Progenitor cell of endocrine pancreas (in vitro differentiated cells): ENCODE measurements at regions not wholly inside any gene's neighbourhood (a gene's known extent, or its start where the extent isn't known, plus 50 kb on each side); places are given as distances from the start of the nearest gene placed in this dataset. TPM values are rescaled to one million over a fixed set of nuclear protein-coding genes. Genes with fewer than 3 reads are reported as not detected.
"Not testable (repeated sequence)": the region's sequence is repeated elsewhere in the genome, so short reads cannot be mapped to it uniquely, and the experiment has no call there.

Experiments
- DNase-seq: peaks from one replicate; pipeline ENCODE4 v3.0.0; 2021; ENCODE audit warnings: low spot score; ENCODE audit not compliant: unreplicated experiment
- H3K27ac Mint-ChIP-seq: 2 replicates; pipeline ENCODE4 v1.8.0; 2021; ENCODE audit warnings: mild to moderate bottlenecking, moderate library complexity, mixed read lengths
- H3K27me3 Mint-ChIP-seq: 2 replicates; pipeline ENCODE4 v1.8.0; 2021; ENCODE audit warnings: mixed read lengths
- H3K36me3 Mint-ChIP-seq: 2 replicates; pipeline ENCODE4 v1.8.0; 2022; ENCODE audit warnings: mixed read lengths; ENCODE audit not compliant: insufficient read depth
- H3K4me1 Mint-ChIP-seq: 2 replicates; pipeline ENCODE4 v1.8.0; 2021; ENCODE audit warnings: low read depth, mixed read lengths
- H3K4me3 Mint-ChIP-seq: 2 replicates; pipeline ENCODE4 v1.8.0; 2021; ENCODE audit warnings: low read depth, mild to moderate bottlenecking, moderate library complexity, mixed read lengths
- H3K9me3 Mint-ChIP-seq: 2 replicates; pipeline ENCODE4 v1.8.0; 2021; ENCODE audit warnings: low read depth, mixed read lengths
- microRNA-seq: library from miRNA; unstranded; fragments of <30 nt; microRNA quantifications from one replicate; pipeline ENCODE4 v1.1.0, GENCODE V29; 2020; ENCODE audit warnings: borderline number of aligned reads; ENCODE audit not compliant: unreplicated experiment

GRCh38 chr2:87683451-87683850 lies 64.4 kb upstream of the PLGLB2 start:
- H3K36me3 Mint-ChIP-seq, DNase-seq, H3K27ac Mint-ChIP-seq, H3K9me3 Mint-ChIP-seq, H3K4me3 Mint-ChIP-seq, H3K4me1 Mint-ChIP-seq, H3K27me3 Mint-ChIP-seq: not testable (repeated sequence)

DNA sequence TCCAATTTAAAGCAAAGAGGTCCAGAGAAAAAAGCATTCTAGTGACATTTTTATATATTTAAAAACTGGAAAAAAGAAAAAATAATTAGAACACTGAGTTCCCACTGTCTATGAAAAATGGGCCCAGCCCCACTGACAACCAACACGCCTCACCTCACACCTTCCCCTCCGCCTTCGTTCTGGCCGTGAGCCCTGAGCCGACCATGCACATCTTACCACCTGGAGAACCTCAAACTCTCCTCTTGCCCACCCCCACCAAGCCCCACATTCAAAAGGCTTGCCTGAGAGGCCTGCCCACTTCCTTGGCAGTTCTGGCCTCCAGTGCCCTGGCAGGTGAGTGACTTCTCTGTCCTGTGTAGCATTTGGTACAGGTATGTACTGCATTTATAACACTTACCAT lies 63.9 kb upstream of the PLGLB2 start:
- not testable (repeated sequence) for H3K4me3 Mint-ChIP-seq, DNase-seq, H3K4me1 Mint-ChIP-seq, H3K27ac Mint-ChIP-seq, H3K36me3 Mint-ChIP-seq, H3K9me3 Mint-ChIP-seq, H3K27me3 Mint-ChIP-seq

DNA sequence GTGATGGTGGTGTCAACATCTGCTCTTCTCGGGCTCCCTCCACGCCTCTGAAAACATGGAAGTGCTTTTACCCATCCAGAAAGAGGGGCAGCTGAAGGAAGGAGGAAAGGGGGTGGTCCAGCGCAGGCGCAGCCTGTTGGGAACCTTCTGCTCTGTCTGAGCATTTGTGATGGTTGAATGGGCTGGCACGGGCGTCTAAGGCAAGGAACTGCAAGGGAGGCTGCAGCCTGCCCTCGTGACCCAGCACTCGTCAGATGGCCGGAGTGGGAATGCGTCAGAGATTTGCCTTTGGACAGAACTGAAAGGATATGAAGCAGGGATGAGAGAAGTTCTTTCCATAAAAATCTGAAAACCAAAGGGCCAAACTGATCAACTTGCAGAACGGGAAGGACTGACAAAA lies 62.3 kb upstream of the PLGLB2 start:
- not testable (repeated sequence) for H3K9me3 Mint-ChIP-seq, H3K4me1 Mint-ChIP-seq, H3K27me3 Mint-ChIP-seq, H3K27ac Mint-ChIP-seq, H3K4me3 Mint-ChIP-seq, H3K36me3 Mint-ChIP-seq, DNase-seq

- not testable (repeated sequence) for H3K36me3 Mint-ChIP-seq, DNase-seq, H3K4me3 Mint-ChIP-seq, H3K27ac Mint-ChIP-seq, H3K4me1 Mint-ChIP-seq, H3K9me3 Mint-ChIP-seq, H3K27me3 Mint-ChIP-seq
Observed at GRCh38 chr2:87686873-87687549, 60.9 kb upstream of the PLGLB2 start.

GRCh38 chr2:87687550-87688270 lies 60.2 kb upstream of the PLGLB2 start:
- not testable (repeated sequence) for DNase-seq, H3K4me1 Mint-ChIP-seq, H3K27ac Mint-ChIP-seq, H3K27me3 Mint-ChIP-seq, H3K4me3 Mint-ChIP-seq, H3K9me3 Mint-ChIP-seq, H3K36me3 Mint-ChIP-seq

DNA sequence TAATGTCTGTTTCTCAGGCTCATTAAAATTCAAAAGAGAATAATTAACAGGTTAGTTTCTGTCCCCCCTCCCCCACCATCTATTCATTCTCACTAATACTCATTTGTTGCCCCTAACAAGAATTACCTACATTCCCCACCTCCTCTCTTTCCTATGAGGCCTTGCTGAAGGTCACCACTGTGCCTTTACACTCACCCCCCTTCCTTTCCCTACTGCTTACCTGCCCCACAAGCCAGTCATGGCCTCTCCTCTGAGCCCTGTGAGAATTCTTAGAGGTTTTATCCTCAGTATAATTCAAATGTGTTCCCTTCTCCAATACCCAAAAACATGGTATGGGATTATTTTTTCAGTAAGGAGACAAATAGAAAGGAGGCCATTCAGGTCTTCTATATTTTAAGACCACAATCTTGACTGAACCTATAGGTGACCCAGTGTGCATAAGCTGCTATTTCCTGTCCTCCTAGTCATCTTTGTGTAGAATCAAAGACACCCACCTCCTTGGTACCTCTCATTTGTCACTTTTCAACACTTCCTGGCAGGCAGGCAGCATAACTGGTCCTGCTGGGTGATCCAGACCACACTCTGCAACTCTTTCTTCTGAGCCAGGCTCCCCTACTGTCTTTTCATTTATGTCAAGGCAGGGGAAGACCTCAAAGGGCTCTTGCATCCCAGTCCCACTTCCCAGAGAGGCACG lies 55.8 kb upstream of the PLGLB2 start:
- H3K27me3 Mint-ChIP-seq, H3K9me3 Mint-ChIP-seq, H3K4me1 Mint-ChIP-seq, H3K4me3 Mint-ChIP-seq, H3K27ac Mint-ChIP-seq, DNase-seq, H3K36me3 Mint-ChIP-seq: not testable (repeated sequence)

- not testable (repeated sequence) for DNase-seq, H3K4me1 Mint-ChIP-seq, H3K36me3 Mint-ChIP-seq, H3K9me3 Mint-ChIP-seq, H3K4me3 Mint-ChIP-seq, H3K27me3 Mint-ChIP-seq, H3K27ac Mint-ChIP-seq
Observed at GRCh38 chr2:87692914-87693313, 55.0 kb upstream of the PLGLB2 start.

- not testable (repeated sequence) for H3K4me3 Mint-ChIP-seq, H3K4me1 Mint-ChIP-seq, DNase-seq, H3K36me3 Mint-ChIP-seq, H3K27me3 Mint-ChIP-seq, H3K9me3 Mint-ChIP-seq, H3K27ac Mint-ChIP-seq
Observed at GRCh38 chr2:87693882-87694281, 54.0 kb upstream of the PLGLB2 start.

DNA sequence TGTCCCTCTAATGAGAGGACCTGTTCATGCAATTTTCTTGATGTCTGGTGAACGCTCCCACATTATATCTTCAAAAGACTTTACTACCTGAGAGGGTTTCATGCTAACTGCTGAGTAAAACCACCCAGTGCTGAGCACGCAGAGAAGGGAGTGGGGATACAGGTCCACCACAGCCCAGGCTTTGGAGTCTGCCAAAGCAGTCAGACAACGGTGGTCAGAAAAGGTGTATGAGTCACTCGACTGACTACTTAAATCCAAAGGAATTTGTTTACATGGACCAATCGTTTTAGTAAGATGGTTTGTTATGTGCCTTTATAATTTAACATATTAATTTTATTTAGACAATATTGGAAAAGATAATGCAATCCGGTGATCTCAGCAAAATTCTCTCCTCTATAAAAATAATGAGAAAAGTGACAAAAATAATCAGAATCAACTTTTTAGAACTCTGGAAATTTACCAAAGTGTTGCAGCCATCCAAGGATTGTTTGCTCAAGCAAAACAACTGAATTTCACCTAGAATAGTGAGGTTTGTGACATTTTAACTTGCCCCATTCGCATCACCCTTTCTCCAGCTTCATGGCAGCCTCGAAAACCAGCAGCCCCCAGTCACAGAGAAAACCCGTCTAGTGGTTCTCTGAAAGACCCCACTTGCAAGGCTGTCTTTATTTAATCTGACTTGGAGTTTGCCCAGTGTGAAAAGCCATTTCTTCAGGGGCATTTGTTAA lies 52.1 kb upstream of the PLGLB2 start:
- not testable (repeated sequence) for H3K36me3 Mint-ChIP-seq, H3K27ac Mint-ChIP-seq, DNase-seq, H3K4me3 Mint-ChIP-seq, H3K9me3 Mint-ChIP-seq, H3K27me3 Mint-ChIP-seq, H3K4me1 Mint-ChIP-seq

Small RNA genes in the stretch of these regions (microRNA-seq; reads per million reads assigned to microRNA genes)
- gene MIR4771-1 = not detected
